ENCODE measurements at regions not wholly inside any gene's neighbourhood (a gene's known extent, or its start where the extent isn't known, plus 50 kb on each side); places are given as distances from the start of the nearest gene placed in this dataset.

DNA sequence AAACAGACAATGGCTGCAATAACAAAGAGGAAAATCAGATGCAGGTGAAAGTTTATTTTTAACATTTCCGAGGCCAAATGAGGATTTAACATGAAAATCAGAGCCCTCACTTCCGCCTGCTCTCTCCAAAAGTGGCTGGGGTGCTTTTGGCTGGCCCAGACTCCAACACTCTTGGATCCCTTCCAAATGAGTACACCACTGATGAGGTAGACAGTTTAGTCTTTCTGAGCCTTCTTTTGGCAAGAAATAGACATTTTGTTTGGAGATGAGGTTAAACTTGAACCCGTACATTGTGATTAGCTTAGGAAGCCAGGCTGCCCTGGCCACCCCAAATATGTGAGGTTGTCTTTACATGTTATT lies 51.0 kb upstream of the TRA2B start:
- no peak overlapping the region for H3K4me2 ChIP-seq (ENCODE audit: low read depth, low read length)
- no peaks in the 10 kb centered on the region for H3K36me3 ChIP-seq (replicated peaks in 1 of 2; ENCODE audit: control insufficient read depth in 1 of 2, insufficient read depth in 2 of 2, low read length in 2 of 2)
- H2AFZ ChIP-seq (ENCODE audit: low read length): no peak overlapping the region
- no peaks in the 10 kb centered on the region for H3K9me3 ChIP-seq (ENCODE audit: low read length)
- TF ChIP-seq RARG (CRISPR knock-in tag; IDR thresholded peaks at IDR 0.05; ENCODE audit: low read depth) (no peak), MAZ (IDR thresholded peaks at IDR 0.05; ENCODE audit: borderline replicate concordance, low read depth, low read length) (no peak), MAZ (CRISPR knock-in tag; IDR thresholded peaks at IDR 0.05; ENCODE audit: low read depth) (no peak), FOXP1 (IDR thresholded peaks at IDR 0.05) (no peak), FOXP1 (CRISPR knock-in tag; IDR thresholded peaks at IDR 0.05) (no peak), ELF3 (CRISPR knock-in tag; IDR thresholded peaks at IDR 0.05) (no peak), ZFP36L1 (CRISPR knock-in tag; IDR thresholded peaks at IDR 0.05) (no peak), FOXP4 (CRISPR knock-in tag; IDR thresholded peaks at IDR 0.05) (no peak), SP4 (CRISPR knock-in tag; IDR thresholded peaks at IDR 0.05) (no peak)
- TF ChIP-seq, protein P1, sequence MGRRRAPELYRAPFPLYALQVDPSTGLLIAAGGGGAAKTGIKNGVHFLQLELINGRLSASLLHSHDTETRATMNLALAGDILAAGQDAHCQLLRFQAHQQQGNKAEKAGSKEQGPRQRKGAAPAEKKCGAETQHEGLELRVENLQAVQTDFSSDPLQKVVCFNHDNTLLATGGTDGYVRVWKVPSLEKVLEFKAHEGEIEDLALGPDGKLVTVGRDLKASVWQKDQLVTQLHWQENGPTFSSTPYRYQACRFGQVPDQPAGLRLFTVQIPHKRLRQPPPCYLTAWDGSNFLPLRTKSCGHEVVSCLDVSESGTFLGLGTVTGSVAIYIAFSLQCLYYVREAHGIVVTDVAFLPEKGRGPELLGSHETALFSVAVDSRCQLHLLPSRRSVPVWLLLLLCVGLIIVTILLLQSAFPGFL (CRISPR knock-in tag; IDR thresholded peaks at IDR 0.05): no peak
- TF ChIP-seq, protein P2, sequence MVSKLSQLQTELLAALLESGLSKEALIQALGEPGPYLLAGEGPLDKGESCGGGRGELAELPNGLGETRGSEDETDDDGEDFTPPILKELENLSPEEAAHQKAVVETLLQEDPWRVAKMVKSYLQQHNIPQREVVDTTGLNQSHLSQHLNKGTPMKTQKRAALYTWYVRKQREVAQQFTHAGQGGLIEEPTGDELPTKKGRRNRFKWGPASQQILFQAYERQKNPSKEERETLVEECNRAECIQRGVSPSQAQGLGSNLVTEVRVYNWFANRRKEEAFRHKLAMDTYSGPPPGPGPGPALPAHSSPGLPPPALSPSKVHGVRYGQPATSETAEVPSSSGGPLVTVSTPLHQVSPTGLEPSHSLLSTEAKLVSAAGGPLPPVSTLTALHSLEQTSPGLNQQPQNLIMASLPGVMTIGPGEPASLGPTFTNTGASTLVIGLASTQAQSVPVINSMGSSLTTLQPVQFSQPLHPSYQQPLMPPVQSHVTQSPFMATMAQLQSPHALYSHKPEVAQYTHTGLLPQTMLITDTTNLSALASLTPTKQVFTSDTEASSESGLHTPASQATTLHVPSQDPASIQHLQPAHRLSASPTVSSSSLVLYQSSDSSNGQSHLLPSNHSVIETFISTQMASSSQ (IDR thresholded peaks at IDR 0.05; ENCODE audit: low read depth): no peak
- TF ChIP-seq, protein P2 (CRISPR knock-in tag; IDR thresholded peaks at IDR 0.05; ENCODE audit: borderline replicate concordance): no peak
- no peak overlapping the region for H3K9ac ChIP-seq (ENCODE audit: insufficient read depth, low read depth, low read length)
- H4K20me1 ChIP-seq (ENCODE audit: insufficient read depth, low read length): no peaks in the 10 kb centered on the region
- CTCF ChIA-PET (ENCODE audit: low intra/inter-chr PET ratio, low total read pairs): interaction anchor here (1.3 kb wide), 1 partner anchor 254 kb away, joined by 3 read pairs; no protein-coding TSS in a partner anchor
- H3K4me1 ChIP-seq (ENCODE audit: insufficient read depth, low read length): peaks cover 30% of the 10 kb centered on the region
- peaks cover 2 to 15% of the 10 kb centered on the region in 2 experiments; a peak in 4 of 5 replicates for H3K27me3 ChIP-seq (ENCODE audit: control insufficient read depth in 1 of 2, insufficient read depth in 2 of 2, low read length in 2 of 2)
- intact Hi-C loops (cut with micrococcal nuclease; ENCODE audit: unreplicated experiment) (loop anchor here (10.0 kb wide), 1 partner anchor 106 kb away; no protein-coding TSS in a partner anchor), in situ Hi-C loops (cut with HindIII; ENCODE audit: extremely low pct_ligation_motif_present, low pct_unique_long_range_greater_than_20kb) (loop anchor here (25.0 kb wide), 1 partner anchor 824 kb away; the partner anchor contains the start of gene RFC4)
- no peak overlapping the region for H3K4me3 ChIP-seq (replicated peaks in 1 of 3; ENCODE audit: insufficient read depth in 1 of 3, low read depth in 2 of 3, low read length in 3 of 3)
- WGBS (ENCODE audit: low lambda C conversion rate): 18% methylated on average over 3 of the region's 3 CpGs
- no peaks in the 10 kb centered on the region for H3K79me2 ChIP-seq (ENCODE audit: insufficient read depth, low read length)
- FAIRE-seq (no peak), DNase-seq (ENCODE audit: low spot score) (no peak), ATAC-seq (no peak)
- POLR2A ChIA-PET: interaction anchor here (0.6 kb wide), 1 partner anchor 1790 kb away, joined by 3 read pairs; no protein-coding TSS in a partner anchor
- BruUV-seq (replicated peaks): no TSS peak
- no peak overlapping the region for H3K27ac ChIP-seq (ENCODE audit: extremely low read length, insufficient read depth, low read length)

Data from HepG2 (cell line).